ENCODE measurements at regions not wholly inside any gene's neighbourhood (a gene's known extent, or its start where the extent isn't known, plus 50 kb on each side); places are given as distances from the start of the nearest gene placed in this dataset.

DNA sequence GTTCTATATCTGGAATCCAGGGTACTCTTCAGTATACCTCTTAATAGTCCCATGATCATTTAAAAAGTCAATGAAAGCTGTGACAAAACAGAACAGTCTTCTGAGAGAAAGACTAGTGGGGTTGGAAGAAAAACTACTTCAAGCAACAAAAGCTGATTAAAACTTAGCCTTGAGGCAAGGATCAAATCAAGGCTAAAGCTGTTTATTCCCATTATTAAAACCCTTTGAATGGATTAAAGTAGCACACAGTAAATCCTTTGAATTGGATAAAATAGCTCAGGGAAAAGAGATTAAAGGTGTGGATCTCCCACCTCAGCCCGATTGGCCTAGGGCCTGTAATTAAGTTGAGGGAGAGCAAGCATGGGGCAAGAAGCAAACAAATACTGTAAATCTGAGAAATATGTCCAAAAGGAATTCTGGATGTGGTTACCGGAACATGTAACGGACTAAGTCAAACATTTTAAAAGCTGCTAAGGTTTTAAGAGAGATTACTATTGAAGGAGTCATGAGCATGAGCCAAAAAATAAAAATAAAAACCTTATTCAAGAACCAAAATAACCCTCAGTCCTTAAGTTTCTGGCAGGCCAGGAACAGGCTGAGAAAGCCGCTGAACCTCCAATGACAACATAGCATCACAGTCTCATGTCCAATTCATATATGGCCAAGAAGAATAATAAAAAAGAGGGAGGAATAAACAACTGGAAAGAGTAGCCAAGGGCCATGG, 257.3 kb upstream of the NEIL3 start:
- no peak for DNase-seq

DNA sequence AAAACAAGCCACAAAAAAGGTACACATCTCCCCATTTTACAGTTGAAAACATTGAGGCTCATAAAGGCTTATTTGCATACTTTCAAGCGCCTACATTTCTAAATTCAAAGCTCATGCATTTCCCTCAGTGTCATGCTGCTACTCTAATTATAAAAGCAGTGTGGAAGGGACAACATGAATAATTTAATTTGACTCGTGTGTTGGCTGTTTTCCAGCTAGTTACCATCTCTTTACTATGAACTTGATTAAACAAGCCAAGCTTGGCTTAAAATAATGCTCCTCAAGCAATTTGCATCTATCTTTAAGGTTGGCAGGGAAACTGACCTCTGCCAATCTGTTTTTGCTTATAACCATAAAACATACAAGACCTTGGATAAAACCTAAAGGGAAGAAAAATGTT, 252.5 kb upstream of the NEIL3 start:
- DNase-seq = no peak

DNA sequence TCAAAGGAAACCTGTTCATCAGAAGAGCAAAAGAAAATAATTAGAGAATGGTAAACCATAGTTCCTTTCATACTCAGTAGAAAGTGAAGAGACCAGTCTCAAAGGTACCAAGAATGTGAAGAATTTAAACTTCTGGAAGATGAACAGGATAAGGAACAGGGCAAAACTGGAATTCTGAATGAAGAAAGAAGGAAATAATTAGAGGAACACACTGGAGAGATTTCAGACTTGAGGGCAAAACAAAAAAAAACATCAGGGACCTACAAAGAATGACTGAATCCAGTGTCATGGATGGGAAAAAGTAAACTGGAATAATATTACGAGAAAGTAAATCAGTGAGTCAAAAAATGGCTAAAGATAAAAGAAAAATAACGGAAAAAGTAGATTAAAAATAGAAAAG, 245.6 kb upstream of the NEIL3 start:
- no peak for DNase-seq

DNA sequence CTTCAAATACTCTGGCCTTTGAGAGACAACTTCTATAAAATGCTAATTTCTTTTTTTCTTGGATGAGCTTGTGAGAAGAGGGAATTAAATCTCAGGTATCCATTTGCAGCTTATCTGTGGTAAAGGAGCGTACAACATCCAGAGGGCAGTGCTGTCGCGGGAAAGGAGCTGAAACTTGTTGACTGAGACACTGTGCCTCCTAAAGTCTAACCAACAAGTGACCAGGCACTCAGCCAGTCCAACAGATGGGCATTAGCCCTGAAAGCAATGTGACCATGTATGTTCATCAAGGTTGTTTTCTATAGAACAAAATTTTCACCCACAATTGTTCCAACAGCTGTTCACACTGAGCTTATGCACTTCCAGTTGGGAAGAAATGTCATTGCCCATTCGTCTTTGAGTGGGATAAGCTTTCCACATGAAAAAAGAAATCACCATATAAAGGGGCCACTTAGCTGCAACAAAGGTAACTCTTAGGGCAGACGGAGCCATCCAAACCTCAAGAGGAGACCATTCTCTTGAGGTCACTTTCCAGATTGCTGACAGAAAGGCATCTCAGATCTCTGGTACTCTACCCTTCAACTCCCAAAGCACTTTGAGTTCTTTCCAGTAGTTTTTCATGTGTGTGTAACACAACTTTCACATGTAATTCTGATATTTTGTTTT, 244.8 kb upstream of the NEIL3 start:
- DNase-seq = no peak

DNA sequence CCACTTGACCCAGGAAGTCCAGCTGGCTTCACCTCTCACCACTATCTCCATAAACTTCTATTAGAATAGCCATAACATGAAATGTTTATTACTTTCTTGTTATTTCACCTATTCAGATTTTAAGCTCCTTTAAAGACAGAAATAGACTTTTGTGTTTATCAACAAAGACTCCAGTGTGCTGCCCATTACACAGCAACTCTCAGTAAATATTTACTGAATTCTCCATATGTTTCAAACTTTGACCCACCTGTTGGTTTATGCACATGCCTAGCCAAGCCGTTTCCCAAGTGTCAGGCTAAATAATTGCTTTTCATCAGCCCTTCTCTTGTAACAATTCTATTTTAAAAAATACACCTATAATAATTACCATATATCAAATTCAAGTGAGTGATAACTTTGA, 242.9 kb upstream of the NEIL3 start:
- DNase-seq = no peak

DNA sequence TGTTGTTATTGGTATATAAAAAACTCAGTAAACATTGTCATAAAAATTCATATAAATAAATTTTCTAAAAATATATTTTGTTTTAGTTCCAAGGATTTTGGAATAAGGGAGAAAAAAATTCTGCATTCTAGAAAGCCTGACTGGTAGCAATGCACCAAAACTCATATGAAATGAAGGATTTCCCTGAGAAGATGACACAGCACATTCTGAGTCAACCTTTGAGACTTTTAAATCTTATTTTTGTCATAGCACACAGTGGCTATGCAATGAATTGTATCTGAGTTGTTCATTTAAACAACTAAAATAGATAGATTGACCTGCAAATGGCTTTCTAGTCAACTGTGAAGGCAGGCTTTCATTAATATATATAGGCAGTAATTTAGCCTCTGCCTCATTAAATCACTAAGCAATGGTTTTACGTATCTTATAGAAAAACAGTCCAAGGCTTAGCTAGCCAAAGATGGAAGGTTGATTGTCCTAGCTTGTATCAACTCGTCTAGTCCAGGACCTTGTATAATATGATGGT, 239.1 kb upstream of the NEIL3 start:
- no peak for DNase-seq

DNA sequence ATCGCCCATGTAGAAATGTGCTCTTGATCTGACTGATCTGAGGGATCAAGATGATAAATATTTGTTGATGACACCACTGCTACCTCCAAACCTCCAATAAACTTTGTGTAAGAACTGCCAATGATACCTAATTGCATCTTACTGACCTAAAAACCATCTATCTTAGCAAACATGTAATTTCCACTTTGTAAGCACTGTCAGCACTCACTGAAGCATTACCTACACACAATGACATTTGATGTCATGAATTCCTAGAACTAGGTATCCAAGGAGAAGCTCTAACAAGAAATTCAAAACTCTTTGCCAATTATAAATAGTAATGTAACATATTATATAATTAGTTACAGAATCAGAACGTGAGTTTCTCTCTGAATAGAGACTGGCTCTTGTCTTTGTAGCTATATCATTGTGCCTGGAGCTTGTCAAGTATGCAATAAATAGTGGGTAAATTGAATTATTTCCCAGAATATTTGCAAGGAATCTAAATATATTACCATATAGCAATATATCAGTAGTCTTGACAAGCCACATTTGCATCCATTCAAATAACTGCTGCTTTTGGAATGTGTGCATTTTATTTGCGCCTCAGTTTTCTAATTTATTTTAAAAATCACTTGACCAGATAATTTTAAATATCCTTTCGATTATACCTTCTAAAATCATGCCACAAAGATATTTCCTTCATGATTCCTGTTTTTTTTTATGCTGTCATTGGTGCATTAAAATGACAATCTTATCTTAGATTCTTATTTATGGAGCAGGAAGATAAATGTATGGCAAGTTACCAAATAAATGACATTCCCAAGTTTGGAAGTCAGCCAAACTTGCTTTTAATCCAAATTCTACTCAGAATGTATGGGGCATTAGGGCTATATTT, 232.3 kb upstream of the NEIL3 start:
- no peak for DNase-seq

DNA sequence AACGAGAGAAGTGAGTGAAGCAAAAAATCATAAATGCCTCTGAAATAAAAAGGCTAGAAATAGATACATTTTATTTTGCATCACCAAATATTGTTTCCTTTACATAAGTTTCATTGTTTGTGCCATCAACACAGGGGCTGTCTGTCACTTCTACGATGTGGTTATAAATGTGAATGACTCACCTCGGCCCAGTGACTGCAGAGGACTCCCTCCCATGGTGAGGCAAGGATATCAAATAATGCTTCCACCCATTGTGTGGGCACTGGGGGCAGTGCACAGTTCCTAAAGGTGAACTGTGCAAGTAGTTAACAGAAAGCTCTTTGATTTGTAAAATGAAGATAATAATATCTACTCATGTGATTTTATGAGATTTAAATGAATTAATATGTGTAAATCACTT, 230.3 kb upstream of the NEIL3 start:
- no peak for DNase-seq

DNA sequence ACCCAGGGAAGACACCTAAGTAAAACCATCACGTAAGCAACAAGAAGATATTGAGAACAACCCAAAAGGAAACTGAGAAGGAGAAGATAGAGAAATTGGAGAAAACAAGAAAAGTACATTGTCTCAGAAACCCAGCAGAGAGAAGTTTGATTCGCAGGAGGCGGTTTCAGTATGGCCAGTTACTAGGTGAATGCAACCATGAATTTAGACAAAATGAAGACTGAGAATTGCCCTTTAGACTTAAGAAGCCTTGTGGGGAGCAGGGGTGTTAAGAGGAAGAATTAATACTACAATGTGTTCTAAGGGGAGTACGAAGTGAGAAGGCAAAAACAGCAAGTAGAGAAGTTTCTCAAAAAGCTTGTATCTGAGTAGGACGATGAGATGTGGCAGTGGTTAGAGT, 229.3 kb upstream of the NEIL3 start:
- DNase-seq = no peak

DNA sequence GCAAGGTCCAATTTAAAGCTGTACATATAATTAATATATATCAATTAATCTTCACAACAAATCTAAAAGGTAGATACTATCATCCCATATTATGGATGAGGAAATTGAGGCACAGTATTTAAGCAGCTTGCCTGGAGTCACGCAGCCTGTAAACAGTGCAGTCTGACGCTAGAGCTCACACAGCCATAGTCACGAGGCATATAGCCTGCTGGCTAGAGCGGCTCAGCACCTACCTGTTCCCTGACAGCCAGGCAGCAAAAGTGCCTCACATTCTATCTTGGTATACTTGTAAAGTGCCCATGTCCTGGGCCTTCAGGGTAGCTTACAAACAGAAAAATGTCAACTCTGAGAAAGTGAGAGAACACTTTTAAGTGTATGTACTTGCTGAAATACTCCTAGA, 222.6 kb upstream of the NEIL3 start:
- DNase-seq = no peak

DNA sequence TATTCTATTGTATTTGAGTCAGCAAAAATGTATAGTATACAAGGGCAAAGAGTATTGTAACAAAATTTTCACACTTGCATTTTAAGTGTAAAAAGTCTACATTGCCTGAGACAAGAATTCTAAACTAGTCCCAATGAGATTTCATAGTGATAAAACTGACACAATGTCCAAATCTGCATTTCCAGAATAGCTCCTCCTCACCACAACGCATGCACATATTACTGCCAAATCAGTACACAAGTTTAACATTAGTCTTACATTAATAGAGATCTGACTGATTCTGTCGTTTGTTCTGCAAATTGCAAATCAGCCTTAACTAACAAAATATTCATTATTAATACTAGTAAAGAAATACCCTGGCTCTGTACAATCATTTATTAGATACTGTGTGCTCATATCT, 222.2 kb upstream of the NEIL3 start:
- DNase-seq = no peak

DNA sequence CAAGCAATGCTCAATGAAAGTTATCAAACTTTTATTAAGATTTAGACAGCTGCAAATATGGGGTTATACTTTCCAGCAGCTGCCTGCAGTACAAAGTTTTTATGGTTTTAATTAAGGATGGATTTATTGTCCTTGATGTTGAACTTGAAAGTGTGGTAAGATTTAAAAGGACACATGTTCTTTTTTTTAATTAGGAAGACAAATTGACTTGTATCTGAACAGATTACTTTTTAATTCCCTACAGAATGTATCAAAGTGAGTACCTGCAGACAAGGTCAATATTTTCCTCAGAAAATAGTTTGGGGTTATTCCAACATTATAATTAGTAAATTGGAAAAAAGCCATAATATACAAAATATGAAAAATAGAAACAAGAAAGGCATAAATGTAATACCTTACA, 218.2 kb upstream of the NEIL3 start:
- no peak for DNase-seq

DNA sequence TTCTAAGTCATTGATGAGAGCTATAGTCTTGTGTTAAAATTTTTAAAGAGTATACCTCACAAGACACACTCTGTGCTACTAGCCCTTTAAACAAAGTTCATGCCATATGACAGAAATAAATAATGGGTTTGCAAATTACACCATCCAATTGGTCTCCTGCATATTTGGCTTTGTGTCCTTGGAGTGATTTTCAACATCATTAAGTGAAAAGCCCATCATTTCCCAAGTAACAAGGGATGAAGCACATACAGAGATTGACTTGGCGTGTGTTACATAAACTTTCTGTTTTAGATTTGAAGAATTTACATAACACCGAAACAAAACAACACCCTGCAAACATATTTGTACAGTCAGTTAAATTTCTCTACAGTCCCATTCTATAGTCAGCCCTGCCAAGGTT, 216.9 kb upstream of the NEIL3 start:
- no peak for DNase-seq

DNA sequence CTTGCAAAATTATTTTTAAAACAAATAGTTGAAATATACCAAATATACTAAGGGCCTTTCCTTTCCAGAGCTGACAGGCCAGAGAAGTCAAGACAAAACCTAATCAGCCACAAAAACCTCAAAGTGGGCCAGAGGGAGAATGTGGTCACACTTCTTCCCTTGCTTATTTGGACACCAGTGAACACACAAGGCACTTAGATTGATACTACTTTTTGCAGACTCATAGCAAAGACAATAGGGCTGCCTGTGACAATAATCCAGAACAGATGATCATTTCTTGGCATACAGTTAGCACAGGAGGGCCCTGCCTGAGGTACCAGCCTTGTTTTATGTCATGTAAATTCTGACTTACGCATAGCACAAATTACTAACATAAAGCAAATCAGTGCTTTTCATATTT, 215.7 kb upstream of the NEIL3 start:
- DNase-seq = no peak

DNA sequence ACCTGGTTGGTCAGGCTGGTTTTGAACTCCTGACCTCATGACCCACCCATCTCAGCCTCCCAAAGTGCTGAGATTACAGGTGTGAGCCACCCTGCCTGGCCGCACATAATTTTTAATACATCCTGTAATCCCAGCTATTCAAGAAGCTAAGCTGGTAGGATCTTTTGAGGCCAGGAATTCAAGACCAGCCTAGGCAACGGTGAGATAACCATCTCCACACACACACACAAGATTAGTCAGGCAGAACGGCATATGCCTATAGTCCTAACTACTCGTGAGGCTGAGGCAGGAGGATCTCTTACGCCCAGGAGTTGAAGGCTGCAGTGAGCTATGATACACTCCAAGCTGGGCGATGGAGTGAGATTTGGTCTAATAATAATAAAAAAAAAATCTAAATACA, 212.4 kb upstream of the NEIL3 start:
- no peak for DNase-seq

DNA sequence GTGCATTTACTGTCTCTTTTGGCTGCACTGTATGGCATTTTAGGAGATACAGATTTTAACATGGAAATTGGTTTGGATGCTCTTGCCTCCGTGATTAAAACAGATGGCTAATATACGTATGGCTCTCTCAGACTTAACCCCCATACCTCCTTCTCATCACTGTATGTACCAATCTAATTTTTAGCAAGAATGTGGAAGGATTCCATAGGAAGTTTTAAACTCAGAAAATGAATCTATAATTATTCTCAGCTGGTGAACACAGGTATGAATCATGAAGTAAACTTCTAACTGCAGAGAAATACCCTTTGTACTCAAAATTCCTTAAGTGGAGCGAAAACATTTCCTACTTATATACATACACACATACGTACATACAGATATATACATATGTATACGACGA, 210.5 kb upstream of the NEIL3 start:
- no peak for DNase-seq

DNA sequence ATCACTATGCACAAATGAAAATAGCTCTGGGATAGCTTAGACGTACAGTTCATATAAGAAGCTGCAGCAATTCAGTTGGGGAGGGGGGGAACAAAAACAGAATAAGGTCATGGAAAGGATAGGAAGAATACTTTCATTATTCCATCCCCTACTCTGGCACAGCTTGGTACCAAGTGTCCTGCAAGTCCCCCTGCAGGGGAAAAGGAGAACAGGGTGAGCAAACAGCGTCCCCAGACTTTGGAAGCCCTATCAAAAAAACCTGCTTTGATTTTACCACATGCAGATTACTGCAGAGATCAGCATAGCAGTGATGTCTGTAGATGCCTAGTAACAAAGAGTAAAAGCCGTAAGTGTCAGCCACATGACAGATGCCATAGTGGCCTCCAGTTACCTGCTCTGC, 209.4 kb upstream of the NEIL3 start:
- DNase-seq = no peak

DNA sequence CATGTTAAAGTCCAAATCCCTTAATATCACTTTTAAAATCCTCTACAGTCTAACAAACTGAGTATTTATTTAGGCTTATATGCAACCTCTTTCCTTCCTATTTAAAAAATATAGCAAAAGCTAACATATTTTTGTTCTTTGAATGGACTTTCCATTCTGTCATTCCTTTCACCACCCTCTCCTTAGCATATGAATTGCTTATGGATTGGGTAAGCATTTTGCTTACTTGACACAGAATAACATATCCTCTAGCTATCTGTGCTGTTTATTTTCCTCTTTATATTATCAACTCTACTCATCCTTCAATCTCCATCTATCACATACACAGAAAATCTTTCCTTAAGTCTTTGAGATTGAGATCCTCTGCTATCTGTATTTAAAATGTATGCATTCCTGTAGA, 206.1 kb upstream of the NEIL3 start:
- DNase-seq = no peak

DNA sequence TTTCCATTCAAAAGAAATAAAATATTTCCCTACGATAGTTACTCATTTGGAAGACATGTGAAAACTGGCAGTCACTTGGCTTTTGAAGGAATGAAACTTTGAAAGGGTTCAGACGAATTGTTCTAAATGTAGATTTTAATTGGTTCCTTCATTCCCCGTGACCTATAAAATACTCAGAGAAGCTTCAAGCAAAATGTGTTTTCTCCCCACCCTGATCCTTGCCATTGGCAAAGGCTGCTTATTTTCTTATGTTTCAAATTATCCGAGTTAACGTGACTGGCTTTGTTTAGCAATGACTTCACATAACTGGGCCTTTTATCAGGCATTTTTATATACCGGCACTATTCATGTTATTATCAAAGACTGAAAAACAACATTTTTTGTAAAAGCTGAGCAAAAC, 204.1 kb upstream of the NEIL3 start:
- no peak for DNase-seq

DNA sequence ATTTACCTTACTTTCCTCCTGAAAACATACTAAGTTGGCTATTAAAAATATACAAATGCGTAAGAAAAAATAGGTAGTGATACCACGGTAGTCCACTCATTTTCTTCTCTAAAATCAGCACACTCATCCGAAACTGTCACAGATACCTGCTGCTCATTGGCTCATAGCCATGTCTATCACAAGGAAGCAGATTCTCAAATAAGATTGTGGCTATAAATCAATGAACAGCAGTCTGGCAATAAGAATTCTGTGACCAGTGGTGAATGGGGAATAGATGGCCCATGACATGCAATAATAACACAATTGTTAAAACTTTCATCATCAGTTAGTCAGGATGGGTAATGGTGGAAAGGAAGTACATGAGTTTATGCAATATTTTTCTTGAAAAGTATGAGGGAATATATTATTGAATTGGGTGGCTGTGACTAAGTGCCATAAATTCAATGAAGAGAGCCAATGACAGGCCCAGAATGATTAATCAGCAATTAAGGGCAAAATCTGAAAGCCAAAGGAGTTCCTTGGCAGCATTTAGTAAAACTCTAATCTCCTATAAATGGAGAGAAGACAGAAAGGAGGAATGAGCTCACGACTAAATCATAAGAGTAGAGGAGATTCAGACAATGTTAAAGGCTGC, 202.3 kb upstream of the NEIL3 start:
- DNase-seq = no peak

DNA sequence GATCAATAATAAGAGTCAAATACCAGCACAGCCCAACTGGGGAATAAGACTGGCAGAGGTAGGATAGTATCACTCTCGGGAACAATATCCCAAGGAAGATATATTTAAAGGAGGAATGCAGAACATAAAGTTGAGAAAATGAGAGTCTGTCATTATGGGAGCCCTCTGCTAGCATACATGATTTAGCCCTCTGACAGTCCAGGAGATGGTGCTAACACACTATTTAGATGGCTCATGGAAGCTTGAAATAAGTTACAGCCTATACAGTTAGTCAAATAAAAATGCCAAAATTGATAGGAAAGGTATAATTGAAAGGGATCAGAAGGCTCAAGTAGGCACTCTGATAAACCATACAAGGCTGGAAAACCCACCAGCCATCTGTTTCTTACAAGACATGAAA, 201.0 kb upstream of the NEIL3 start:
- DNase-seq = no peak

DNA sequence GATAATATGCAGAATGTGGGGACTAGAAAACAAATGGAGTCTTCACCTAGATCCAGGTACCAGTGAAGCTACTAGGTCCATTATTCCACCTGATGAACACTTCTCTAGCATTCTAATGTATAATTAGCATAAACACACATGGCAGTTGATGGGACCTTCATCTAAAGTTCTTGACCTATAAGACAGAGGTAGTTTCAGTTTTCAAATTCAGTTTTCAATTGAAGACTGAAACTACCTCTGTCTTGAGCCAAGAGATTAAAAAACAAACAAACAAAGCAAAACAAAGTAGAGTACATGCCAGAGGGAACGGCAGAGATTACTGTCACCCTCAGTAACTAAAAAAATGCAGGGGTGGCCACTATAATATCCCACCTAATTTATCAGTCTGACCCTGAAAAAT, 199.9 kb upstream of the NEIL3 start:
- no peak for DNase-seq

DNA sequence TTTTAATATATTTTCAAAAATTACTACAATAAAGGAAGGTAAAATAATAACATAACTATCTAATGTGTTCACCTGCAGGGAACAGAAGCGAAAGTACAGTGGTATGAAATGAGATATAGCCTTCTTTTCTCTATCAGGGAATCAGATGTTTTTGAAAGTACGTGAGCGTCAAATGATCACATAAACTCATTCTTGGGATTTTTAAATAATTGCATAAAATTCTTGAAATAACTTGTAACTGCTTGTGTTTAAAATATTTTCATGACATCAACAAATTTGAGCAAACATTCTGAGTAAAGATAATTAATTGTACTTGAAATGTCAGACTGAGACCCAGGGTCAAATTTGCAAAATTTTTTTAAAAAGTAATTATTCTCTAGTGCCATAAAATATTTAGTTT, 193.5 kb upstream of the NEIL3 start:
- DNase-seq = no peak
